DMS79 treated with DMSO at 0.1 percent for 48 hours (cell line): ENCODE measurements at regions not wholly inside any gene's neighbourhood (a gene's known extent, or its start where the extent isn't known, plus 50 kb on each side); places are given as distances from the start of the nearest gene placed in this dataset.

ENCODE experiments used
- DNase-seq: peaks from one replicate; lab custom pipeline; 2025; lab: John Stamatoyannopoulos, UW

- no peak for DNase-seq
These were observed 209.2 kb upstream of the PPP2R2D start for GRCh38 chr10:131691481-131692090.

DNA sequence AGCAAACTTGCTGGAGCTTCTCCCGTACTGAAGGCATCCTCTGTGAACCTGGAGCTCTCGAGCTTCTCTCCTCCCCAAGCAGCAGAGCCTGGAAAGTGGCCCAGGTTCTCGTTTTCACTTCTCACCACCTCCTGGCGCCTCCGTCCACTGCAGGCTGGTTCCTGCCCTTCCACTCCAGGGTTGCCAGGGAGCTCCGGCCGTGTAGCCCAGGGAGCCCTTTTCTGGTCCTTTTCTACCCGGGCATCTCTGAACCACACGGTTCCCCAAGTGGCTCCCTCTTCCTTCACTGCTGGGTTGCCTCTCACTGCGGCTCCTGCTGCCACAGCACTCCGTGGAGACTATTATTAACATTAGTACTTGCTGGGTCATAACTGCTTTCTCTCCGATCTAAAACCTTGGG, 208.6 kb upstream of the PPP2R2D start:
- DNase-seq: no peak

GRCh38 chr10:131692686-131693334, 208.0 kb upstream of the PPP2R2D start:
- DNase-seq: no peak

DNA sequence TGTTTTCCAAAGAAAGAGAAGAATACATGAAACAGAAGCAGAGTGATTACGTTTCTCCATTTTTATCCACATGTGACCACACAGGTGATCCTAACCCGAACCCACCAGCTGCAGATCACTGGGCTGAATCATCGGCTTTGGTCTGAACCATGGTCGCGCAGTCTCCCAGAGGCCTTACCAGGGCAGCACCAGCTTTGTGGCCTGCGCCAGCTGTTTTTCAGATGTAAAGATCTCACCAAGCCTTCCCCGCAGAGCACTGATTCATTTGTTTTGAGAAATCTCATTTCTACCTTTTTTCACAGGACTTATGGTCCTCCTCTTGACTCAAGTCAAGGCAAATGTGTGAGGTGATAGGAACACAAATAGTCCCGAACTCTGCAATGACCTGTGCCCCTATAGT, 207.0 kb upstream of the PPP2R2D start:
- no peak for DNase-seq

- DNase-seq: no peak
These were observed 206.5 kb upstream of the PPP2R2D start for GRCh38 chr10:131694168-131694780.

DNA sequence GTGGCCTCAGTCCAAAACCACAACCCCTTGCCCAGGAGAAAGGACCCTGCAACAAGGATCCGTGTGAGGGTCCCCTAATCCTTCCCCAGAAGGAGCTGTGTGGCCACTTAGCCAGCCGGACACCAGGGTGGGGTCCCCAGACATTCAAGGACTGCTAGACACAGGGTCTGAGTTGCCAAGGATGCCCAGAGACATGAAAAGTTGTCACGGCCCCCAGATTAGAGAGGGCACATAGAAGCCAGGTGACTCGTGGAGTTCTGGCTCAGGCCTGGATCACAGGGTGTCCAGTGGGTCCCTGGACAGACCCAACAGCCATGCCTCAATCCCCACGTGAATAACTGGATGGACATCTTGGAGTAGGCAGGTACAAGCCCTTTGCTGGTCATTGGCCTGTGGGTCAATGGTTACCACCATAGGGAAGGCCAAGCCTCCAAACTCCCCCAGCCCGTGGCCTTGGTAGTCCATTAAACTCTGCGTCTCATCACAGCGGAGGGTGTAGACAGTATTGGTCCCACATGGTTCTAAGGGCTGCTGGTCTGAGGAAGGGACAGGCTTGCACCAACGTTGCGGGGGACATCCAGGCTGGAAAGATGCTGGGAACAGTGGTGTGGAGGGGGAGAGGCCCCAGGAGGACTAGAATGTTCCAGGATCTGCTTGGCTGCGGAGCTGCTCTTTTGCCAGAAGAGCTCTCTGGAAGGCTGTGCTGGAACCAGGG, 205.9 kb upstream of the PPP2R2D start:
- no peak for DNase-seq

- DNase-seq: no peak
These were observed 205.2 kb upstream of the PPP2R2D start for GRCh38 chr10:131695496-131696165.

- no peak for DNase-seq
These were observed 203.2 kb upstream of the PPP2R2D start for GRCh38 chr10:131697476-131698128.

DNA sequence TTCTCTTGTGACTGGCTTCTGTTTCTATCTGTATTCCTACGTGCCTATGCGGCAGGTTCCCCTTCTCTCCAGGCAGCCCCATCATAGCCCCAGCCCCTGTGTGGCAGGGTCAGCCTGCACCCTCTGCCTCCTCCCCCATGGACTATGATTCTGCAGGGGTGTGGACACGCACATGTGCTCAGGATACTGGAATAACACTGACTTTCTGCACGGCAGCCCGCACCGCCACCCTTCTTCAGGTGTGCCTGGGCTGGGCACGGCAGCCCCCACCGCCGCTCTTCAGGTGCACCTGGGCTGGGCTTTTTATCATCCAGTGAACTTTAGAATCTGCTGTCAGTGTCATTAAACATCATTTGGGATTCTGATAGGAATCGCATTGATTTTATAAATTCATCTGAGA, 202.6 kb upstream of the PPP2R2D start:
- no peak for DNase-seq

GRCh38 chr10:131698986-131699385, 201.8 kb upstream of the PPP2R2D start:
- no peak for DNase-seq

- DNase-seq: no peak
These were observed 200.8 kb upstream of the PPP2R2D start for GRCh38 chr10:131700032-131700431.

- DNase-seq: no peak
These were observed 200.3 kb upstream of the PPP2R2D start for GRCh38 chr10:131700506-131700905.

DNA sequence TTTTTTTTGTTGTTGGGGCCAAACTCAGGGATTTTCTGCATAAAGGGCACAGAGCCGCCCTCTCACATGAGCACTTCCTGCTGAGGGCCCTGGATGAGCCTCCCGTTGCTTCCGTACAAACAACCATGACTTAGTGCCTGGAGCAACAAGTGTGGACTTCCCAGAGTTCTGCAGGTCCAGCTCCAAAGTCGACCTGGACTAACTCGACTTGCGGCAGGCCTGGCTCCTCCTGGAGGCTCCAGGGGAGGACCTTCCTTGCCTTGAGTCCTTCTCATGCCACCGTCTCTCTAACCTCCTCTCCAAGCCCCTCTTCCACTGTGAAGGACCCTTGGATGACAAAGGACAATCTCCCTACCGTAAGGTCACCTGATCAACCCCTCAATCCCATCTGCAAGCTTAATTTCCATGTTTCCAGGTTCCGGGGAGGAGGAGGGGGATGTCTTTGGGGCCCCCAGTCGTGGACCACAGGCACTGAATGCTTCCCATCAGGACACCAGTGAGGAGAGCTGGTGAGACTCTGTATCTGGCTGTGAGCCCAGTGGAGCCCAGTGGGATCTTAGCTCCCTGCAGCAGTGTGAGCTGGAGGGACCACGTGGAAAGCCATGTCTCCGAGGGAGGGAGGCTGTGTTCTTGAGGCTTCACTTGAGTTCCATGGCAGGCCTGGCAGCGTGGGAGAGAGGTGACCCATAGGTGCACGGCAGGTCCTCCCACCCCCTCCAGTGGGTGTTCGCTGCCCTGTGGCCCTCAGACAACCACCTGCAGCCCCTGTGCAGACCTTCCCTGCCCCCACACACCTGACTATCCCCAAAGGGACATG, 199.5 kb upstream of the PPP2R2D start:
- DNase-seq: no peak

GRCh38 chr10:131702531-131703356, 198.1 kb upstream of the PPP2R2D start:
- DNase-seq: no peak

- DNase-seq: no peak
These were observed 197.3 kb upstream of the PPP2R2D start for GRCh38 chr10:131703541-131703940.

- DNase-seq: no peak
These were observed 196.9 kb upstream of the PPP2R2D start for GRCh38 chr10:131703941-131704340.

DNA sequence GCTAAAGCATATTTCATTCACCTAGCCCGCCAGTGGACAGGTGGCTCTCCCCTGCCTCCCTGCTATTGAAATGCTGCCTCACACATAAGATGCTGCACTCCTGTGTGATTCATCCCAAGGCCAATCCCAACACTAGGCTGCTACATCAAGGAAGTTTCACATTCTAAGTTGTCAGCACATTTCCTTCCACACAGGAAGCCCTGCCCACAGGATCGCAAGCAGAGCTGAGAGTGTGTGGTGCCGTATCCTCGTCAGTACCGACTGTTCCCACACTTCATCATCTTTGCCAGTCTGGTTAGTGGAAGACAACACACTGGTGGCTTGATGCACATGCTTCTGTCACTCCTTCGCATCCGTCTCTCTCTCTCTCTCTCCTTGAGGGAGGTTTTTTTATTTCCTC, 194.3 kb upstream of the PPP2R2D start:
- DNase-seq: no peak

GRCh38 chr10:131706952-131707351, 193.9 kb upstream of the PPP2R2D start:
- no peak for DNase-seq

GRCh38 chr10:131708225-131708880, 192.5 kb upstream of the PPP2R2D start:
- DNase-seq: no peak
